Thyroid gland (tissue), 4 donors: ENCODE measurements at regions not wholly inside any gene's neighbourhood (a gene's known extent, or its start where the extent isn't known, plus 50 kb on each side); places are given as distances from the start of the nearest gene placed in this dataset.

Source experiments
- DNase-seq, 2 donors: peaks; one replicate each; pipeline ENCODE4 v3.0.0-alpha.2; 2019
- H3K27ac ChIP-seq, 3 donors: fragments of 200-600 bp; sonication (generic); 1 replicate in 2 of 3; 2 replicates in 1 of 3; pipeline ENCODE4 v1.5.1; 2016 to 2019; ENCODE audit warnings: mild to moderate bottlenecking in 1 of 3, moderate library complexity in 1 of 3
- H3K27me3 ChIP-seq: fragments of 200-600 bp; sonication (generic); one replicate; pipeline ENCODE4 v1.5.1; 2019
- H3K36me3 ChIP-seq, 2 donors: fragments of 200-600 bp; sonication (generic); one replicate each; pipeline ENCODE4 v1.5.1; 2016 to 2019
- H3K4me1 ChIP-seq, 2 donors: fragments of 200-600 bp; sonication (generic); one replicate each; pipeline ENCODE4 v1.5.1; 2017 to 2019
- H3K4me3 ChIP-seq, 3 donors: fragments of 200-600 bp; sonication (generic); replicated peaks in 1 of 3; 1 replicate in 2 of 3; 2 replicates in 1 of 3; pipeline ENCODE4 v1.5.1; 2016; ENCODE audit warnings: mild to moderate bottlenecking in 1 of 3
- H3K9me3 ChIP-seq: fragments of 200-600 bp; sonication (generic); one replicate; pipeline ENCODE4 v1.5.1; 2017
- POLR2A ChIP-seq, 2 donors: fragments of 450-650 bp; IDR thresholded peaks; one replicate each; pipeline ENCODE4 v1.6.1; 2017; ENCODE audit warnings: antibody characterized with exemption in 2 of 2, mild to moderate bottlenecking in 2 of 2, moderate library complexity in 1 of 2
- WGBS, 2 donors: methylation state at CpG; one replicate each; pipeline ENCODE4 v1.1.5; 2017; 5-methylcytosine and 5-hydroxymethylcytosine counted together
- intact Hi-C: fragments of 100-400 bp; cut with DNase I; formaldehyde crosslinking; loops from one replicate; pipeline ENCODE4 v1.15.1; 2023
- TF ChIP-seq, protein P1 (sequence below), 6 experiments: fragments of 200-600 bp in 3 of 6; fragments of 450-650 bp in 3 of 6; sonication (generic) in 3 of 6; IDR thresholded peaks; one replicate each; pipeline ENCODE4 v1.5.1; 2016 to 2019; ENCODE audit warnings: antibody characterized with exemption in 6 of 6, mild to moderate bottlenecking in 2 of 6, inconsistent platforms in 1 of 6, moderate library complexity in 1 of 6

- intact Hi-C loops = no loop called here
- 61 to 62% methylated on average over 4 of the region's 4 CpGs for WGBS, 2 donors
Measured at GRCh38 chr17:13272296-13272695, 254.5 kb upstream of the ELAC2 start.

GRCh38 chr17:13268791-13269595 lies 251.2 kb upstream of the ELAC2 start:
- Histone ChIP-seq H3K4me1 (no peaks in the 10 kb centered on the region), H3K9me3 (no peaks in the 10 kb centered on the region), H3K27me3 (no peaks in the 10 kb centered on the region), H3K36me3 (no peaks in the 10 kb centered on the region), H3K27ac (no peak overlapping the region), H3K4me3 (no peak overlapping the region)
- TF ChIP-seq, protein P1, sequence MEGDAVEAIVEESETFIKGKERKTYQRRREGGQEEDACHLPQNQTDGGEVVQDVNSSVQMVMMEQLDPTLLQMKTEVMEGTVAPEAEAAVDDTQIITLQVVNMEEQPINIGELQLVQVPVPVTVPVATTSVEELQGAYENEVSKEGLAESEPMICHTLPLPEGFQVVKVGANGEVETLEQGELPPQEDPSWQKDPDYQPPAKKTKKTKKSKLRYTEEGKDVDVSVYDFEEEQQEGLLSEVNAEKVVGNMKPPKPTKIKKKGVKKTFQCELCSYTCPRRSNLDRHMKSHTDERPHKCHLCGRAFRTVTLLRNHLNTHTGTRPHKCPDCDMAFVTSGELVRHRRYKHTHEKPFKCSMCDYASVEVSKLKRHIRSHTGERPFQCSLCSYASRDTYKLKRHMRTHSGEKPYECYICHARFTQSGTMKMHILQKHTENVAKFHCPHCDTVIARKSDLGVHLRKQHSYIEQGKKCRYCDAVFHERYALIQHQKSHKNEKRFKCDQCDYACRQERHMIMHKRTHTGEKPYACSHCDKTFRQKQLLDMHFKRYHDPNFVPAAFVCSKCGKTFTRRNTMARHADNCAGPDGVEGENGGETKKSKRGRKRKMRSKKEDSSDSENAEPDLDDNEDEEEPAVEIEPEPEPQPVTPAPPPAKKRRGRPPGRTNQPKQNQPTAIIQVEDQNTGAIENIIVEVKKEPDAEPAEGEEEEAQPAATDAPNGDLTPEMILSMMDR (IDR thresholded peaks at IDR 0.05) = no peak
- TF ChIP-seq POLR2A (IDR thresholded peaks at IDR 0.05) = no peak
- 18 to 26% methylated on average over 8 of the region's 8 CpGs for WGBS, 2 donors
- no peak for DNase-seq
- intact Hi-C loops = no loop called here

More at GRCh38 chr17:13272296-13272695, 254.5 kb upstream of the ELAC2 start:
- Histone ChIP-seq H3K27ac (no peak overlapping the region), H3K9me3 (no peaks in the 10 kb centered on the region), H3K27me3 (no peaks in the 10 kb centered on the region), H3K4me3 (no peak overlapping the region), H3K4me1 (no peaks in the 10 kb centered on the region), H3K36me3 (no peaks in the 10 kb centered on the region)
- no peak for DNase-seq
- no peak for TF ChIP-seq POLR2A (IDR thresholded peaks at IDR 0.05)
- TF ChIP-seq, protein P1 (IDR thresholded peaks at IDR 0.05) = no peak

DNA sequence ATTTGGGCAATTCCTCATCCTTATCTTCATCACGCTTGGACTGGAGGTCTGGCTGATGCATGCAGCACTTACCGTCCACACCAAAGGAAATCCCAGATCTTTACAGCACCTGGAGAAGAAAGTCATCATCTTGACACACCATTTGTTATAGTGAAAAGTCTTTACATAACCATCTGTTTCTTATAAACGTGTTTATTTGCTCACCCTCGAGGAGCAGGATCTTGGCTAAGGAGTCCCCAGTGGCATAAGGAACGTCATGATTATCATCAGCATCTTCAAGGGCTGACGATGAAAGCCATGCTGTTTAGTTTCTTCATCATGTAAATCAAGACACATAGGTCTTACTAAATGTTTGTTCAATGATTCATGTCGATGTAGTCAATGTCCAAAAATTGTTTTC lies 248.8 kb upstream of the ELAC2 start:
- Histone ChIP-seq H3K9me3 (no peaks in the 10 kb centered on the region), H3K36me3 (no peaks in the 10 kb centered on the region), H3K27me3 (no peaks in the 10 kb centered on the region), H3K4me3 (no peak overlapping the region), H3K27ac (no peak overlapping the region), H3K4me1 (no peaks in the 10 kb centered on the region)
- no peak for TF ChIP-seq POLR2A (IDR thresholded peaks at IDR 0.05)
- TF ChIP-seq, protein P1 (IDR thresholded peaks at IDR 0.05) = no peak
- WGBS, 2 donors = 68 to 74% methylated on average over 7 of the region's 7 CpGs
- no peak for DNase-seq
- intact Hi-C loops = no loop called here

DNA sequence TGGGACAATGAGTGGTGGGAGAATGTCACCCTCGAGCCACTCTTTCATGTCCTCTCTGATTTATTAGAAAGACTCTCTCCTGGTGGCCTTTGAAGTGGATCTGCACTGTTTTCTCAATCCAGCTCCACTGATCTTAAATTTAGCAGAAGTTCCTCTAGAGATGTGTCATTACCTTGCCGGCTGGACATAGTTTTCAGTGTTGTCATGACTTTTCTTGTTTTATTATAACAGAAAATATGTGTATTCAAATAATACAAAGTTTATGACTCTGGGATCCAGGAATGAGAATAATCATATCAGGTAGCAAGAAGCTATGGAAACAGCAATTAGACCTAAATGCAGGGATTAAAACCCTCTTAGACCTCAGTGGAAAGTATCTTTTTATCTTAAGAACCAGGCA lies 247.5 kb upstream of the ELAC2 start:
- no peak for DNase-seq
- no peaks in the 10 kb centered on the region for H3K4me1 ChIP-seq
- no peaks in the 10 kb centered on the region for H3K9me3 ChIP-seq
- H3K4me3 ChIP-seq = no peak overlapping the region
- no peak overlapping the region for H3K27ac ChIP-seq
- WGBS, 2 donors = 71 to 73% methylated on average over 2 of the region's 2 CpGs
- H3K36me3 ChIP-seq = no peaks in the 10 kb centered on the region
- intact Hi-C loops = no loop called here
- no peaks in the 10 kb centered on the region for H3K27me3 ChIP-seq
- no peak for TF ChIP-seq POLR2A (IDR thresholded peaks at IDR 0.05)
- TF ChIP-seq, protein P1 (IDR thresholded peaks at IDR 0.05) = no peak

DNA sequence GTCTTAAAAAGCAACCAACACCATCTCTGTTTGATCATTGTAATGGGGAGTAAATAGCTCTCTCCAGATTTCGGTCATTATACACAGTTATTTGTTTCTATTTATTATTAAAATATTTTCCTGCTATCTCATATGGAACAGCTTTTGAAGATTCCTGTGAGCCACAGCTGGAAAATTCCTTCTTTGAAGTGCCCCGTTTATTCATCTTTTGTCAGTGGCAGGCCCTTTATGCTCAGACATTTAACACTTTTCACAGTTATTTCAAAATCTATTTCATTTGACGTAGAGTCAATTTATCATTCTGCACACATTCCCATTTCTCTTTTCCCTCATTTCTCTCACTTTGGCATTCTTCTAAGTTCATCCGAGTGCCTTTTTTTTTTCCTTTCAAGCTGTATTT lies 245.9 kb upstream of the ELAC2 start:
- Histone ChIP-seq H3K27me3 (no peaks in the 10 kb centered on the region), H3K36me3 (no peaks in the 10 kb centered on the region), H3K9me3 (no peaks in the 10 kb centered on the region), H3K4me3 (no peak overlapping the region), H3K27ac (no peak overlapping the region), H3K4me1 (no peaks in the 10 kb centered on the region)
- WGBS, 2 donors = 74 to 77% methylated on average over 4 of the region's 4 CpGs
- intact Hi-C loops = no loop called here
- no peak for DNase-seq
- no peak for TF ChIP-seq POLR2A (IDR thresholded peaks at IDR 0.05)
- TF ChIP-seq, protein P1 (IDR thresholded peaks at IDR 0.05) = no peak
